Gastrocnemius medialis (tissue), 4 donors: ENCODE measurements at regions not wholly inside any gene's neighbourhood (a gene's known extent, or its start where the extent isn't known, plus 50 kb on each side); places are given as distances from the start of the nearest gene placed in this dataset.

ENCODE experiments used
- ATAC-seq, 2 donors: fragments of 150-250 bp; one replicate each; pipeline ENCODE4 v1.9.1; 2016
- DNase-seq, 2 donors: peaks; one replicate each; pipeline ENCODE4 v3.0.0-alpha.2; 2019
- H3K27ac ChIP-seq, 4 donors: fragments of 200-600 bp; sonication (generic); 1 replicate in 1 of 4; 2 replicates in 3 of 4; pipeline ENCODE4 v1.5.1; 2016 to 2018; ENCODE audit warnings: mild to moderate bottlenecking in 2 of 4, moderate library complexity in 1 of 4
- H3K27me3 ChIP-seq, 3 donors: fragments of 200-600 bp; sonication (generic) in 2 of 3; 1 replicate in 1 of 3; 2 replicates in 2 of 3; pipeline versions ENCODE4 v1.5.1 to v1.6.0; 2016 to 2019; ENCODE audit warnings: mild to moderate bottlenecking in 1 of 3, moderate library complexity in 1 of 3
- H3K36me3 ChIP-seq, 2 donors: fragments of 200-600 bp; sonication (generic) in 1 of 2; one replicate each; pipeline ENCODE4 v1.5.1; 2017 to 2018
- H3K4me1 ChIP-seq, 2 donors: fragments of 200-600 bp; sonication (generic) in 1 of 2; one replicate each; pipeline ENCODE4 v1.5.1; 2016 to 2017; ENCODE audit warnings: mild to moderate bottlenecking in 2 of 2
- H3K4me3 ChIP-seq, 4 donors: fragments of 200-600 bp; sonication (generic) in 3 of 4; 1 replicate in 1 of 4; 2 replicates in 3 of 4; pipeline ENCODE4 v1.5.1; 2016 to 2019; ENCODE audit warnings: mild to moderate bottlenecking in 2 of 4
- H3K9me3 ChIP-seq, 3 donors: fragments of 200-600 bp; sonication (generic) in 2 of 3; 1 replicate in 1 of 3; 2 replicates in 2 of 3; pipeline ENCODE4 v1.5.1; 2016 to 2019
- POLR2A ChIP-seq, 2 donors: fragments of 450-650 bp; IDR thresholded peaks; one replicate each; pipeline ENCODE4 v1.6.1; 2017; ENCODE audit warnings: antibody characterized with exemption in 2 of 2, mild to moderate bottlenecking in 2 of 2, moderate library complexity in 2 of 2
- in situ Hi-C, 4 donors: fragments of 200-750 bp; cut with MboI; loops; one replicate each; pipeline versions ENCODE4 v1.15.0 to v1.8.0; 2017; ENCODE audit warnings: low sequenced_read_pairs in 4 of 4
- intact Hi-C: fragments of 100-400 bp; cut with DNase I; formaldehyde crosslinking; loops from one replicate; pipeline ENCODE4 v1.15.1; 2023; ENCODE audit warnings: low total_unique reads
- TF ChIP-seq, protein P1 (sequence below), 5 experiments: fragments of 450-650 bp in 3 of 5; fragments of 200-600 bp in 2 of 5; sonication (generic) in 2 of 5; IDR thresholded peaks in 4 of 5; conservative IDR thresholded peaks in 1 of 5; 1 replicate in 4 of 5; 2 replicates in 1 of 5; pipeline ENCODE4 v1.5.1; 2016 to 2019; ENCODE audit warnings: antibody characterized with exemption in 5 of 5, mild to moderate bottlenecking in 3 of 5, moderate library complexity in 3 of 5

DNA sequence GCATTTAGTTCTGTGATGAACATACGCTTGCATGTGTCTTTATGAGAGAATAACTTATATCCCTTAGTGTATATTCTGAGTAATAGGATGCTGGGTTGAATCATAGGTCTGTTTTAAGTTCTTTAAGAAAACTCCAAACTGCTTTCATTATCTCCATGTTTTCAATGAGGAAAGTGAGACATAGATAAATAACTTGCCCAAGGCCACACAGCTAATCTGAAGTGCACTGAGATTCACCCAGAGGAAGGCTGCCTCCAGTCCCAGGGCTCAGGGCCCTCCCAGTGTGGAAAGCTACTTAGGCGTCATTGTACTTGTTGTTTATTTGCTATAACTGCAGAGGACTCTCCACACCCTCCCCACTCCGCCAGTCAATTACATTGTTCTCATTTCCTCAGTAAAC lies 126.7 kb downstream of the INHBA start:
- Histone ChIP-seq H3K27me3 (no peaks in the 10 kb centered on the region), H3K4me3 (no peak overlapping the region), H3K9me3 (no peaks in the 10 kb centered on the region), H3K4me1 (no peaks in the 10 kb centered on the region), H3K36me3 (no peaks in the 10 kb centered on the region), H3K27ac (no peak overlapping the region)
- TF ChIP-seq POLR2A (IDR thresholded peaks at IDR 0.05) = no peak
- TF ChIP-seq, protein P1, sequence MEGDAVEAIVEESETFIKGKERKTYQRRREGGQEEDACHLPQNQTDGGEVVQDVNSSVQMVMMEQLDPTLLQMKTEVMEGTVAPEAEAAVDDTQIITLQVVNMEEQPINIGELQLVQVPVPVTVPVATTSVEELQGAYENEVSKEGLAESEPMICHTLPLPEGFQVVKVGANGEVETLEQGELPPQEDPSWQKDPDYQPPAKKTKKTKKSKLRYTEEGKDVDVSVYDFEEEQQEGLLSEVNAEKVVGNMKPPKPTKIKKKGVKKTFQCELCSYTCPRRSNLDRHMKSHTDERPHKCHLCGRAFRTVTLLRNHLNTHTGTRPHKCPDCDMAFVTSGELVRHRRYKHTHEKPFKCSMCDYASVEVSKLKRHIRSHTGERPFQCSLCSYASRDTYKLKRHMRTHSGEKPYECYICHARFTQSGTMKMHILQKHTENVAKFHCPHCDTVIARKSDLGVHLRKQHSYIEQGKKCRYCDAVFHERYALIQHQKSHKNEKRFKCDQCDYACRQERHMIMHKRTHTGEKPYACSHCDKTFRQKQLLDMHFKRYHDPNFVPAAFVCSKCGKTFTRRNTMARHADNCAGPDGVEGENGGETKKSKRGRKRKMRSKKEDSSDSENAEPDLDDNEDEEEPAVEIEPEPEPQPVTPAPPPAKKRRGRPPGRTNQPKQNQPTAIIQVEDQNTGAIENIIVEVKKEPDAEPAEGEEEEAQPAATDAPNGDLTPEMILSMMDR (IDR thresholded peaks at IDR 0.05 in 4 of 5, conservative IDR thresholded peaks at IDR 0.05 in 1 of 5) = no peak
- ATAC-seq = no peak
- intact Hi-C loops = no loop called here
- in situ Hi-C loops = no loop called here
- no peak for DNase-seq

DNA sequence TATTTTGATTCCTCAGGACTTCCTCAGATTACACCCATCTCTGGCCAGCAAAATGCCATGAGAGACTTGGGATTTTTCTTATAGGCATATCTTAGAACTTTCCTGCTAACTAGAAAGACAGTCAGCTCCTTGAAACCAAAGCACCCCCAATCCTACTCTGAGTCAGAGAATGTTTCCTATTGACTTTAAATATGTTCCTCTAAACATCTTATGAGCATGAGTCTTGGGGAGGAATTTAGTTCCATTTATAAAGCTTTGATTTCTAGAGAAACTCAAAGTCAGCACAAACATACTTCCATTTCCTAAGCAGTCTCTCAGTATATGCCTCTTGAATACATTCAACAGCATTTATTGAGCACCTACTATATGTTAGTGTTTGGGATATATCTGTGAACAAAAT lies 128.5 kb downstream of the INHBA start:
- no peaks in the 10 kb centered on the region for H3K9me3 ChIP-seq
- TF ChIP-seq, protein P1 (IDR thresholded peaks at IDR 0.05 in 4 of 5, conservative IDR thresholded peaks at IDR 0.05 in 1 of 5) = no peak
- TF ChIP-seq POLR2A (IDR thresholded peaks at IDR 0.05) = no peak
- intact Hi-C loops (no loop called here), in situ Hi-C loops (no loop called here)
- H3K27me3 ChIP-seq = no peaks in the 10 kb centered on the region
- no peak overlapping the region for H3K4me3 ChIP-seq
- ATAC-seq (no peak), DNase-seq (no peak)
- no peaks in the 10 kb centered on the region for H3K36me3 ChIP-seq
- no peaks in the 10 kb centered on the region for H3K4me1 ChIP-seq
- no peak overlapping the region for H3K27ac ChIP-seq

DNA sequence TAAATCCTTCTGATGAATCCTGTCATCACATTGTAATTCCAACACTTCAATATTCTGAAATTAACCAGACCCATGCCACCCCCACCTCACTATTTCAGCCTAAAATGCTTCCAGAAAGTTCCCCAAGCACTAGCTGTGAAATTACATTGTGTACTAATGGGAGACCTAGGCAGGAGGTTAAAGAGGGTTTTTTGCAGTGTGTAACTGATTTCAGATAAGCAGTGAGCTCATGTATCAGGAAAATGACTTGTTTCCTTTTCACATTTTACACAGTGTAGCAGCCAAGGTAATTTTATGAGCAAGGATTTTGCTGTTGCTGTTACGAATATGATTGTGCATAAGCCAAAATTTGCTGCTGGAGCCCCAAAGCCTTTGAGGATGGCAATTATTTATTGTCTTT lies 129.0 kb downstream of the INHBA start:
- in situ Hi-C loops = no loop called here
- TF ChIP-seq, protein P1 (IDR thresholded peaks at IDR 0.05 in 4 of 5, conservative IDR thresholded peaks at IDR 0.05 in 1 of 5) = no peak
- no peak for TF ChIP-seq POLR2A (IDR thresholded peaks at IDR 0.05)
- Histone ChIP-seq H3K4me1 (no peaks in the 10 kb centered on the region), H3K27ac (no peak overlapping the region), H3K4me3 (no peak overlapping the region), H3K36me3 (no peaks in the 10 kb centered on the region), H3K9me3 (no peaks in the 10 kb centered on the region), H3K27me3 (no peaks in the 10 kb centered on the region)
- ATAC-seq = no peak
- intact Hi-C loops = loop anchor here (1.0 kb wide), 1 partner anchor 22 kb away; no protein-coding TSS in a partner anchor
- no peak for DNase-seq

DNA sequence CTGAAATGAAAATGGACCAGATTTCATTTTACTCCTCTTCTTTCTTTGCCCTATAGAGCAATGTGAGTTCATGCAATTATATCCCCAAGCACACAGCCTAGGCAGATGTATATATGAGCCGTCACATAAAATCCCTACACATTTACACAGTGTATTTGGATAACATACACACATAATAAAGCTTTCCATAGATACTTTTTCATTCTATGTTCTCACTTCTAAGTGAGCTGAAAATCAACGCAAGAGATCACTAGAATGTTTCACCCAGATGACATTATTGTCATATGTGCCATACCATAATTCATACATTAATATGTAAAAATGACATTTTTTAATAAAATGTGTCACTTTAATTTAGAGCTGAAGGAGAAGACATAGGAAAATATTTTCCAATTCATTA lies 129.4 kb downstream of the INHBA start:
- H3K36me3 ChIP-seq = no peaks in the 10 kb centered on the region
- ATAC-seq (no peak), DNase-seq (no peak)
- no peak overlapping the region for H3K27ac ChIP-seq
- no peaks in the 10 kb centered on the region for H3K27me3 ChIP-seq
- TF ChIP-seq POLR2A (IDR thresholded peaks at IDR 0.05) = no peak
- TF ChIP-seq, protein P1 (IDR thresholded peaks at IDR 0.05 in 4 of 5, conservative IDR thresholded peaks at IDR 0.05 in 1 of 5) = no peak
- no peaks in the 10 kb centered on the region for H3K9me3 ChIP-seq
- H3K4me3 ChIP-seq = no peak overlapping the region
- in situ Hi-C loops (no loop called here), intact Hi-C loops (loop anchor here (1.0 kb wide), 1 partner anchor 21 kb away; no protein-coding TSS in a partner anchor)
- no peaks in the 10 kb centered on the region for H3K4me1 ChIP-seq

DNA sequence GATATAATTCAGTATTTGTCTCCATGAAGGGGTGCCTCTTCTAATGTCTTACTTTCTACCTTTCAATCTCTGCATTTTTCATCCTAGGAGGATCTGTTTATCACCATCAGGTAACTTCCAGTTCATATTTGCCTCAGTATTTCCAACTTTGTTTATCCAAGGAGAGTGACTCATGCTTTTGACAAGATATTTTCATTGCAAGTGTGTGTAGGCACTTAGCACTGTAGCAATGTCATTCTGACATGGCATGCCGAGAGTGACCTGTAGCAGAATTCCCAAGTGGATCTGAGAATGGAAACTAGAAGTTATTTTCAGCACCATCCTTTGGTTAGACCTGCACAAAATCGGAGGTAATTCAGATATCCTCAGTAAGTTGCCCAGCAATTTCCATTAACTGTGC lies 129.9 kb downstream of the INHBA start:
- H3K4me1 ChIP-seq = no peaks in the 10 kb centered on the region
- no peak overlapping the region for H3K27ac ChIP-seq
- no peak for TF ChIP-seq POLR2A (IDR thresholded peaks at IDR 0.05)
- TF ChIP-seq, protein P1 (IDR thresholded peaks at IDR 0.05 in 4 of 5, conservative IDR thresholded peaks at IDR 0.05 in 1 of 5) = no peak
- H3K4me3 ChIP-seq = no peak overlapping the region
- no peaks in the 10 kb centered on the region for H3K27me3 ChIP-seq
- no peak for DNase-seq
- intact Hi-C loops = loop anchor here (1.0 kb wide), 1 partner anchor 21 kb away; no protein-coding TSS in a partner anchor
- no peak for ATAC-seq
- H3K9me3 ChIP-seq = no peaks in the 10 kb centered on the region
- in situ Hi-C loops = no loop called here
- H3K36me3 ChIP-seq = no peaks in the 10 kb centered on the region
